Right lobe of liver (tissue), 4 donors: ENCODE measurements at regions not wholly inside any gene's neighbourhood (a gene's known extent, or its start where the extent isn't known, plus 50 kb on each side); places are given as distances from the start of the nearest gene placed in this dataset.

Experiments
- CTCF ChIP-seq, 4 donors: fragments of 200-600 bp in 3 of 4; fragments of 450-650 bp in 1 of 4; IDR thresholded peaks; one replicate each; pipeline versions ENCODE4 v1.5.1 to v1.8.0; 2016 to 2022; ENCODE audit warnings: antibody characterized with exemption in 4 of 4, mild to moderate bottlenecking in 2 of 4
- POLR2A ChIP-seq: fragments of 450-650 bp; IDR thresholded peaks from one replicate; pipeline ENCODE4 v1.6.1; 2017; ENCODE audit warnings: antibody characterized with exemption, mild to moderate bottlenecking
- donor health status: DM: no; HTN: no; CAD: no.
- donor health status: DM: no; HTN: no; CAD: no.
- donor health status: DM: no; HTN: yes; CAD: no.

GRCh38 chr18:56118422-56118821 lies 520.0 kb downstream of the TXNL1 start:
- no peak for TF ChIP-seq CTCF (IDR thresholded peaks at IDR 0.05)
- no peak for TF ChIP-seq POLR2A
